ENCODE measurements at regions not wholly inside any gene's neighbourhood (a gene's known extent, or its start where the extent isn't known, plus 50 kb on each side); places are given as distances from the start of the nearest gene placed in this dataset.

GRCh38 chr5:60185231-60186099, 291.9 kb upstream of the PDE4D start:
- TF ChIP-seq EZH2phosphoT487 (IDR thresholded peaks at IDR 0.05; ENCODE audit: insufficient read depth, low read depth) (no peak), EZH2 (IDR thresholded peaks at IDR 0.05; ENCODE audit: insufficient read depth, poor library complexity, severe bottlenecking) (no peak)

All from GM23248 (cell line).